Right lobe of liver (tissue), 6 donors: ENCODE measurements at regions not wholly inside any gene's neighbourhood (a gene's known extent, or its start where the extent isn't known, plus 50 kb on each side); places are given as distances from the start of the nearest gene placed in this dataset.

Experiments used
- ATAC-seq, 4 donors: fragments of 200-7000 bp; cut with Tn5 transposase; one replicate each; pipeline ENCODE4 v1.9.1; 2020; ENCODE audit warnings: mild to moderate bottlenecking in 4 of 4, moderate library complexity in 4 of 4
- DNase-seq, 3 donors: peaks; one replicate each; pipeline ENCODE4 v3.0.0-alpha.2; 2020
- H3K27ac ChIP-seq, 3 donors: fragments of 200-600 bp; one replicate each; pipeline ENCODE4 v1.8.0; 2022
- H3K27me3 ChIP-seq, 2 donors: fragments of 200-600 bp; one replicate each; pipeline ENCODE4 v1.8.0; 2022
- H3K36me3 ChIP-seq, 4 donors: fragments of 200-600 bp; sonication (generic) in 1 of 4; one replicate each; pipeline versions ENCODE4 v1.5.1 to v1.8.0; 2017 to 2022; ENCODE audit warnings: control low read depth in 1 of 4
- H3K4me1 ChIP-seq, 4 donors: fragments of 200-600 bp; sonication (generic) in 1 of 4; one replicate each; pipeline versions ENCODE4 v1.5.1 to v1.8.0; 2017 to 2022; ENCODE audit warnings: control low read depth in 1 of 4
- H3K4me3 ChIP-seq, 3 donors: fragments of 200-600 bp; one replicate each; pipeline ENCODE4 v1.8.0; 2022
- H3K9me3 ChIP-seq, 4 donors: fragments of 200-600 bp; sonication (generic) in 1 of 4; one replicate each; pipeline versions ENCODE4 v1.5.1 to v1.8.0; 2017 to 2022; ENCODE audit warnings: control low read depth in 1 of 4
- POLR2A ChIP-seq: fragments of 450-650 bp; IDR thresholded peaks from one replicate; pipeline ENCODE4 v1.6.1; 2017; ENCODE audit warnings: antibody characterized with exemption, mild to moderate bottlenecking
- WGBS: methylation state at CpG from one replicate; pipeline ENCODE4 v1.1.6; 2018; ENCODE audit warnings: low coverage, low lambda C conversion rate; ENCODE audit not compliant: insufficient coverage; ENCODE audit errors: missing lambda C conversion rate; 5-methylcytosine and 5-hydroxymethylcytosine counted together
- intact Hi-C, 2 donors: fragments of 100-400 bp; cut with DNase I; formaldehyde crosslinking; loops; one replicate each; pipeline versions ENCODE4 v1.11.2 to v1.14.1; 2022
- small RNA-seq, 2 experiments: library from RNA; depleted of rRNA; stranded (forward); fragments of <200 nt; gene quantifications; one replicate each; pipeline ENCODE3, GENCODE V24; 2016
- TF ChIP-seq, protein P1 (sequence below), 4 donors: fragments of 200-600 bp in 3 of 4; fragments of 450-650 bp in 1 of 4; IDR thresholded peaks; one replicate each; pipeline versions ENCODE4 v1.5.1 to v1.8.0; 2016 to 2022; ENCODE audit warnings: antibody characterized with exemption in 4 of 4, mild to moderate bottlenecking in 2 of 4
- donor health status: DM: no; HTN: yes; CAD: no.
- donor health status: DM: no; HTN: no; CAD: no.
- donor health status: DM: no; HTN: no; CAD: no.
- donor health status: DM: no; HTN: yes; CAD: no.
- donor health status: DM: no; HTN: yes; CAD: no.

DNA sequence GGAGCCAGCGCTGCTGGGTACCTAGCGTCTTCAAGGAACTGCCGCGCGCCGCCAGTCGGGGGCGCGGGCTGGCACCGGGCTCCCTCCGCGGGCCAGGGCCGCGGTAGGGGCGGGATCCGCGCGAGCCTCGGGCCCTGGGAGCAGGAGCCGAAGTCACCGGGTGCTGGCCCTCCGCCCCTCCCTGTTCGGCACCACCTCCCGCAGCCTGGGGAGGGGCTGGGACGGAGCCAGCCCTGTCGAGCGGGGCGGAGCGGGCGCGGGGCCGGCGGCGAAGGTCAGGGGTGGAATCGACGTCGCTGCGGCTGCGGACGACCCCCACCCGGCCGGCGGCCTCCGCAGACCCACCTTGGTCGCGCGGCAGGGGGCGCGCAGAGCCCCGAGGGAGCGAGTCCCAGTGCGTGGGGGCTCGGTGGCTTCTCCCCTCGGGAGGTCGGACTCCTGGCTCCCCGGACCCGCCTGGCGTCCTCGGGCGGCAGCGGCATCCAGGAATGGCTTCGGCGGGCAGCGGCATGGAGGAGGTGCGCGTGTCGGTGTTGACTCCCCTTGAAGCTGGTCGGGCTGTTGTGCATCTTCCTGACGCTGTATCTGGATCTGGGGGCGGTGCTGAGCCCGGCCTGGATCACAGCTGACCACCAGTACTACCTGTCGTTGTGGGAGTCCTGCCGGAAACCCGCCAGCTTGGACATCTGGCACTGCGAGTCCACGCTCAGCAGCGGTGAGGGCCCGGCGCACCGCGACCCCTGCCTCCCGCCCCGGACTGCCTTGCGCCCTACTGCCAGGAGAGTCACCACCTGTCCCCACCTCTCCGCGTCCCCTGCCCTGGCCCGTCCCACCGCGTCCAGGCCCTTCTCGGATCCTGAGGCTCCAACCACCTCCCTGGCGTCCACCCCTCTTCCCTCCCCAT lies 50.5 kb upstream of the FAM47C start:
- Histone ChIP-seq H3K4me3 (peak overlapping the region; percentile 40 to 60 (median 51)), H3K27me3 (no peaks in the 10 kb centered on the region), H3K27ac (peak overlapping the region; percentile 43 to 84 (median 75)), H3K36me3 (no peaks in the 10 kb centered on the region), H3K4me1 (no peaks in the 10 kb centered on the region), H3K9me3 (no peaks in the 10 kb centered on the region)
- intact Hi-C loops = no loop called here
- peak; percentile 55 for TF ChIP-seq POLR2A
- TF ChIP-seq, protein P1, sequence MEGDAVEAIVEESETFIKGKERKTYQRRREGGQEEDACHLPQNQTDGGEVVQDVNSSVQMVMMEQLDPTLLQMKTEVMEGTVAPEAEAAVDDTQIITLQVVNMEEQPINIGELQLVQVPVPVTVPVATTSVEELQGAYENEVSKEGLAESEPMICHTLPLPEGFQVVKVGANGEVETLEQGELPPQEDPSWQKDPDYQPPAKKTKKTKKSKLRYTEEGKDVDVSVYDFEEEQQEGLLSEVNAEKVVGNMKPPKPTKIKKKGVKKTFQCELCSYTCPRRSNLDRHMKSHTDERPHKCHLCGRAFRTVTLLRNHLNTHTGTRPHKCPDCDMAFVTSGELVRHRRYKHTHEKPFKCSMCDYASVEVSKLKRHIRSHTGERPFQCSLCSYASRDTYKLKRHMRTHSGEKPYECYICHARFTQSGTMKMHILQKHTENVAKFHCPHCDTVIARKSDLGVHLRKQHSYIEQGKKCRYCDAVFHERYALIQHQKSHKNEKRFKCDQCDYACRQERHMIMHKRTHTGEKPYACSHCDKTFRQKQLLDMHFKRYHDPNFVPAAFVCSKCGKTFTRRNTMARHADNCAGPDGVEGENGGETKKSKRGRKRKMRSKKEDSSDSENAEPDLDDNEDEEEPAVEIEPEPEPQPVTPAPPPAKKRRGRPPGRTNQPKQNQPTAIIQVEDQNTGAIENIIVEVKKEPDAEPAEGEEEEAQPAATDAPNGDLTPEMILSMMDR (IDR thresholded peaks at IDR 0.05) = peak in 3 of 4 donors; percentile 13 to 25 (median 25)
- DNase-seq (peak; percentile 74 to 81 (median 79)), ATAC-seq (peak; percentile 89 to 96 (median 93))
- 39% methylated on average over 9 of the region's 91 CpGs for WGBS

Small RNAs in the stretch of these regions (small RNA-seq; reads per million reads assigned to genes)
- 0 reads per million in 2 experiments for gene BX842568.4
